ACC112 (cell line): ENCODE measurements at regions not wholly inside any gene's neighbourhood (a gene's known extent, or its start where the extent isn't known, plus 50 kb on each side); places are given as distances from the start of the nearest gene placed in this dataset.

Experiments used
- H2AFZ ChIP-seq: fragments of 200-600 bp; sonication (generic); one replicate; pipeline ENCODE4 v1.6.0; 2017; ENCODE audit warnings: antibody characterized with exemption, low read length; ENCODE audit not compliant: unreplicated experiment
- H3K27ac ChIP-seq: fragments of 200-600 bp; sonication (generic); 2 replicates; pipeline ENCODE4 v1.5.1; 2014; ENCODE audit warnings: low read depth, mild to moderate bottlenecking, antibody characterized with exemption, low read length, moderate library complexity
- H3K27me3 ChIP-seq: fragments of 200-600 bp; sonication (generic); 2 replicates; pipeline ENCODE4 v1.6.1; 2014; ENCODE audit warnings: mild to moderate bottlenecking, antibody characterized with exemption, low read length, moderate library complexity, mixed read lengths; ENCODE audit not compliant: insufficient read depth
- H3K36me3 ChIP-seq: fragments of 200-600 bp; sonication (generic); 2 replicates; pipeline ENCODE4 v1.6.1; 2016; ENCODE audit warnings: mild to moderate bottlenecking, antibody characterized with exemption, low read length, moderate library complexity, mixed read lengths; ENCODE audit not compliant: insufficient read depth
- H3K4me1 ChIP-seq: fragments of 200-600 bp; sonication (generic); one replicate; pipeline ENCODE4 v1.6.1; 2016; ENCODE audit warnings: low read length, mixed read lengths; ENCODE audit not compliant: insufficient read depth, unreplicated experiment, control insufficient read depth
- H3K4me3 ChIP-seq: fragments of 200-600 bp; sonication (generic); 2 replicates; pipeline ENCODE4 v1.5.1; 2014; ENCODE audit warnings: mild to moderate bottlenecking, low read depth, low read length
- H3K79me2 ChIP-seq: fragments of 200-600 bp; sonication (generic); one replicate; pipeline ENCODE4 v1.6.0; 2016; ENCODE audit warnings: low read length; ENCODE audit not compliant: control insufficient read depth, unreplicated experiment, insufficient read depth

DNA sequence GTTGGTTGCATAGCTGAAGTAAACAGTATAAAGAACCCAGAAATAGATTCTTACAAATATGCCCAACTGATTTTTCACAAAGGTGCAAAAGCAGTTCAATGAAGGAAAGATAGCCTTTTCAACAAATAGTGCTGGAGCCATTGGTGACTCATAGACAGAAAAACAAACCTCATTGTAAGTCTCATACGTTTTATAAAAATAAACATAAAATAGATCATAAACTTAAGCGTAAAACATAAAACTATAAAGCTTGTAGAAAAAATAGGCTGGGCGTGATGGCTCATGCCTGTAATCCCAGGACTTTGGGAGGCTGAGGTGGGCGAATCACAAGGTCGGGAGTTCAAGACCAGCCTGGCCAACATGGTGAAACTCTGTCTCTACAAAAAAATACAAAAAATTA lies 318.8 kb upstream of the IGFBP3 start:
- H3K27me3 ChIP-seq = no peaks in the 10 kb centered on the region
- no peak overlapping the region for H3K27ac ChIP-seq
- no peaks in the 10 kb centered on the region for H3K79me2 ChIP-seq
- no peaks in the 10 kb centered on the region for H3K4me1 ChIP-seq
- H3K36me3 ChIP-seq = no peaks in the 10 kb centered on the region
- H2AFZ ChIP-seq = no peak overlapping the region
- no peak overlapping the region for H3K4me3 ChIP-seq

- Histone ChIP-seq H3K36me3 (no peaks in the 10 kb centered on the region), H3K4me3 (no peak overlapping the region)
Measured at GRCh38 chr7:46237466-46237865, 316.4 kb upstream of the IGFBP3 start.

GRCh38 chr7:46233585-46234329 lies 312.7 kb upstream of the IGFBP3 start:
- no peaks in the 10 kb centered on the region for H3K27me3 ChIP-seq
- no peaks in the 10 kb centered on the region for H3K36me3 ChIP-seq
- H3K79me2 ChIP-seq = no peaks in the 10 kb centered on the region
- H2AFZ ChIP-seq = no peak overlapping the region
- peaks cover 21% of the 10 kb centered on the region for H3K4me1 ChIP-seq
- H3K4me3 ChIP-seq = no peak overlapping the region
- no peak overlapping the region for H3K27ac ChIP-seq

More at GRCh38 chr7:46237466-46237865, 316.4 kb upstream of the IGFBP3 start:
- Histone ChIP-seq H3K27ac (no peak overlapping the region), H3K79me2 (no peaks in the 10 kb centered on the region), H2AFZ (no peak overlapping the region), H3K4me1 (no peaks in the 10 kb centered on the region), H3K27me3 (no peaks in the 10 kb centered on the region)

DNA sequence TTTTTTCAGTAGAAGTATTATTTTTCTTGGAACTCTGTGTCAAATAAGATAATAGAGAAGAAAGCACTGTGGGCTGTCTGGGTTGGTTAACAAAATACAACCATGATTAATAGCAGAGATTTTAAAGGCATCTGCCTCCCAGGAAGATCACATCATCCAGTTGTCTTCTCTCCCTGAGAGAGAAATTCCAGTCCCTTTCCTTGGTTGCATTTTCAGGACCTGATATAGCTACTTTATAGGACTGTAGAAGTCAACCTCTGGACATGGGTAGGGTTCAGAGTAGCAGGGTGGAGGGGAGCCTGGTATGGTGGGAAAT lies 309.9 kb upstream of the IGFBP3 start:
- Histone ChIP-seq H3K27ac (peak overlapping the region; percentile 10; the same call in 1 of the 2 replicates), H2AFZ (no peak overlapping the region), H3K27me3 (no peaks in the 10 kb centered on the region), H3K4me1 (peaks cover 29% of the 10 kb centered on the region), H3K79me2 (no peaks in the 10 kb centered on the region), H3K36me3 (no peaks in the 10 kb centered on the region), H3K4me3 (no peak overlapping the region)

DNA sequence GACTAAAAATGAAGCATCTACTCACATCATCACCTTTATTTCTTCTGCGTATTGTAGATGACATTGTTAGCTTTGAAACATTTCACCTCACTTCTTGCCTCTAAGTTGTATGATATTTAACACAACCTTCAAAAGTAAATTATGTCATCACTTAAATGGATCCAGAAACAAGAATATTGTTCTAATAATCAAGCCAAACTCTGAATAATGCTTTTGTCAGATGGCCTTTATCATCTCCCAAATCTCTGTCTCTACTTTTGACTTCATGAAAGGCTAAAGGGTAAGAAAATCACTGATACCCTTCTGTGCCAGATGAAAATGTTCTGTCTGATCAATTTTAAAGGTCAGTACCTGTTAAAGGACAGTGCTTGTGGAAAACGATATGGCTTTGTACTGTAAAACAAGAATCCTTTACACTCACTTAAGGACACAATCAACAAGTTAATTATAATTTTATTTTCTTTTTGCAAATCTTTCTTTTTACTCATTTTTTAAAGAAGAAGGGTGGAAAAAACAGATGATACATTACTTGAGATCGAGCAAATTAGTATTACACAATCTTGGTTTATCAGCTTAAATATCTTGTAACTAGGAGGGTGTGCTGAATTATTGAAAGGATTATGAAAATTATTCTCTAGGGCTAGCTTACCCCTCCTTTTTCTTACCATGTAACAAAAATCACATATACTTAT lies 309.4 kb upstream of the IGFBP3 start:
- no peak overlapping the region for H3K4me3 ChIP-seq
- H3K27ac ChIP-seq = peak overlapping the region; percentile 10; the same call in 1 of the 2 replicates
- peak overlapping the region; percentile 51 for H2AFZ ChIP-seq
- H3K4me1 ChIP-seq = peaks cover 29% of the 10 kb centered on the region
- no peaks in the 10 kb centered on the region for H3K79me2 ChIP-seq
- no peaks in the 10 kb centered on the region for H3K27me3 ChIP-seq
- no peaks in the 10 kb centered on the region for H3K36me3 ChIP-seq

DNA sequence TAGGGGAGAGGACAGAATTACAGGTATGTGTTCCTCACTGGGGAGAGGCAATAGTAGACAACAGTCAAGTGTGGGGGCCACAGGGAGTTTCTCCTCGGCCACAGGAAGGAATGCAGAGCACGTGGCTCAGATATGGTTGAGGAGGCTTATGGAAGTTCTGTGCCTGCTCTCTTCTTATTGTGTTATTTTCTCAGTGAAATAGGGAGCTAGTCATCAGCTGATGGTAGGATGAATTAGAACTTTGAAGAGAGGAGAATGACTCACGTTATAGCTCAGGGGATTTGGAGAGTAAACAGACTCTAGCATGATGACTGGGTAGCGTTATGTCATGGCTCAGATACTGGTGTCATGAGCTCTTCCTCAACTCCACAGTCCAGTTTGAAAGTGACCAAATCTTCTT lies 308.3 kb upstream of the IGFBP3 start:
- peaks cover 29% of the 10 kb centered on the region for H3K4me1 ChIP-seq
- H3K27me3 ChIP-seq = no peaks in the 10 kb centered on the region
- peak overlapping the region; percentile 67; the same call in 1 of the 2 replicates for H3K27ac ChIP-seq
- no peak overlapping the region for H3K4me3 ChIP-seq
- H2AFZ ChIP-seq = no peak overlapping the region
- H3K36me3 ChIP-seq = no peaks in the 10 kb centered on the region
- H3K79me2 ChIP-seq = no peaks in the 10 kb centered on the region

GRCh38 chr7:46226860-46227259 lies 305.8 kb upstream of the IGFBP3 start:
- Histone ChIP-seq H2AFZ (no peak overlapping the region), H3K4me3 (no peak overlapping the region), H3K79me2 (no peaks in the 10 kb centered on the region), H3K36me3 (no peaks in the 10 kb centered on the region), H3K27me3 (no peaks in the 10 kb centered on the region), H3K27ac (no peak overlapping the region), H3K4me1 (peaks cover 29% of the 10 kb centered on the region)

- no peak overlapping the region for H2AFZ ChIP-seq
- H3K79me2 ChIP-seq = no peaks in the 10 kb centered on the region
- H3K36me3 ChIP-seq = no peaks in the 10 kb centered on the region
- H3K4me1 ChIP-seq = peaks cover 13% of the 10 kb centered on the region
- no peak overlapping the region for H3K27ac ChIP-seq
- H3K27me3 ChIP-seq = no peaks in the 10 kb centered on the region
- H3K4me3 ChIP-seq = no peak overlapping the region
Measured at GRCh38 chr7:46224363-46224762, 303.3 kb upstream of the IGFBP3 start.

DNA sequence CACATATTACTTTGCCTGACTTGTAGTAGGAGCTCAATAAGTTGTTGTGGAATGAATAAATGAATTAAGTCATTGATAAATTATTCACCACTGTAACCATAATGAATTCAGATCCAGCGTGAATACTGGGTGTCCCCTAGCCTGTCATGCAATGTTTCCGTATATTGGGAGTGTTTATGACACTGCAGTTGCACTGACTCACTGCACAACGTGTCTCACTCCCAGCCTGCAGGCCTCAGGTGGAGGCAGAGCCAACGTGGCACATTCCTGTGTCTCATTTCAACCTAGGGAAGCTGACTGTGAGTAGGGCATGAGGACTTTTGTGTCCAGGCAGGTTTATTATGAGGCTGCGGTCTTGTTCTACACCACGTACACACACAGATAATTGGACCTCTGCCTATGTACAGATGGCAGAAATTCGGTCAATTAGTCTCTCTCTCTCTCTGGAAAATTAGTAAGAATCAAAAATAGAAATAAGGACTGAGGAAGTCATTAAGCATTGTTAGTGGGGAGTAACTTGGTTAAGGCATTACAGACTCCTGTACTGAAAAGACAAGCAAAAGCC lies 299.1 kb upstream of the IGFBP3 start:
- Histone ChIP-seq H3K79me2 (no peaks in the 10 kb centered on the region), H3K36me3 (no peaks in the 10 kb centered on the region), H3K4me1 (no peaks in the 10 kb centered on the region), H3K27ac (no peak overlapping the region), H2AFZ (no peak overlapping the region), H3K27me3 (no peaks in the 10 kb centered on the region), H3K4me3 (no peak overlapping the region)

GRCh38 chr7:46218461-46219200 lies 297.6 kb upstream of the IGFBP3 start:
- Histone ChIP-seq H3K4me3 (no peak overlapping the region), H3K27me3 (no peaks in the 10 kb centered on the region), H3K4me1 (no peaks in the 10 kb centered on the region), H3K27ac (no peak overlapping the region), H3K79me2 (no peaks in the 10 kb centered on the region), H2AFZ (no peak overlapping the region), H3K36me3 (no peaks in the 10 kb centered on the region)
